ENCODE measurements at regions not wholly inside any gene's neighbourhood (a gene's known extent, or its start where the extent isn't known, plus 50 kb on each side); places are given as distances from the start of the nearest gene placed in this dataset.
"Not testable (repeated sequence)": the region's sequence is repeated elsewhere in the genome, so short reads cannot be mapped to it uniquely, and the experiment has no call there.

DNA sequence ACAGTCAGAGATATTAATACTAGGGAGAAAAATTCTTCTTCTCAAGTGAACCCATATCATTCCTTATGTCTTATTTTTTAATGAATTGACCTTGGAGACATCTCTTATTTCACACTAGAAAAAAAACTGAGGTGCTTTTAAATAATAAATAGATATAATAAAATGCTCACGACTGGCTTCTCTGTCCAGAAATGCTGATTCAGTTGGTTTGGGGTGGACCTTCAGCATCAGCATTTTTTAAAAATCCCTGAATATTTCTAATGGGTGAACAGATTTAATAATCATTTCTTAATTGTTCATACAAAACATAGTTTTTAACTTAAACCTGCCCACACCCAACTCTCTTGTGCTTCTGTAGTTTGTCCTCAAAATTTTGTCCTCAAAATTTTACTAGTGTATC, 283.9 kb downstream of the TECRL start:
- no peaks in the 10 kb centered on the region for H3K4me1 Mint-ChIP-seq
- H3K27me3 Mint-ChIP-seq, result no peaks in the 10 kb centered on the region
- peaks cover 6% of the 10 kb centered on the region for H3K9me3 Mint-ChIP-seq
- CTCF ChIA-PET, result no interaction called here
- no peaks in the 10 kb centered on the region for H3K36me3 Mint-ChIP-seq (ENCODE audit: low read depth)
- DNase-seq, result no peak
- H3K4me3 Mint-ChIP-seq, result no peak overlapping the region
- H3K27ac Mint-ChIP-seq, result no peak overlapping the region
- POLR2A ChIA-PET, result no interaction called here

DNA sequence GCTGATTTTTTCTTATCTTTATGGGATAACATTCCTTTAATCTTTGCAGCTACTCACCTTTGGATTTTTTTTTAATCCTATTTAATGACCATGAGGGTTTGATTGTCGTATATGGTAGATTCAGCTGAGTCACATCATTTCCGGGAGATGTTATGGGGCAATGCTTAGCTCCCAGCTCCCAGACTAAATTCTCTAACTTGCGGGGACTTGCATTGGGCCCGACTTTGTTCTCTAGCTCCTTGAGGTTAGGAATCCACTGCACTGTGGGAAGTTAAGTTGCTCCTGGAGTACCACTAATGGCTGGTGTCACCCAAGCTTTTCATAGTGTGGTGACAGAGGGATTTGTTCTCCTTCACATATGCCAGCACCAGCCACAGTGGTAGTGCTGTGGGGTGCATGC, 287.4 kb downstream of the TECRL start:
- no peaks in the 10 kb centered on the region for H3K36me3 Mint-ChIP-seq (ENCODE audit: low read depth)
- DNase-seq, result no peak
- H3K4me1 Mint-ChIP-seq, result no peaks in the 10 kb centered on the region
- H3K9me3 Mint-ChIP-seq, result peaks cover 11% of the 10 kb centered on the region
- POLR2A ChIA-PET, result no interaction called here
- H3K4me3 Mint-ChIP-seq, result no peak overlapping the region
- no peaks in the 10 kb centered on the region for H3K27me3 Mint-ChIP-seq
- H3K27ac Mint-ChIP-seq, result no peak overlapping the region
- CTCF ChIA-PET, result no interaction called here

DNA sequence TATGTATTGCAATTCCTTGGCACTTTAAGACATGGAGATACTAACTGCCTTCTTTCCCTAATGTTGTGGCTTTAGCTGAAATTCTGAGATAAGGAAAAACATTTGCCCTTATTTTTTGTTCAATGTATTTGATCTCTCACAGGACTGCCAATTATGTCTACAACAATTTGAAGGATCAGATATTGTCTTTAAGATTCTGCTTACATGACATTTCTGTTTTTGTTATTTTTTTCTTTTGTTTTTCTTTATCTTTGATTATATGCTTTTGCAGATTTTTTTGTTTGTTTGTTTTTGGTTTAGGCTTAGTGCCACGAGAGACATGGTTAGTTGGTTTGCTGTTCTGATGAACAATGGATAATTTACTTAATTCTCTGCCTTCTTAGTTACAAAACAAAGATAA, 303.3 kb downstream of the TECRL start:
- no peak overlapping the region for H3K27ac Mint-ChIP-seq
- POLR2A ChIA-PET, result no interaction called here
- no peak overlapping the region for H3K4me3 Mint-ChIP-seq
- CTCF ChIA-PET, result no interaction called here
- H3K27me3 Mint-ChIP-seq, result no peaks in the 10 kb centered on the region
- H3K36me3 Mint-ChIP-seq (ENCODE audit: low read depth), result no peaks in the 10 kb centered on the region
- no peaks in the 10 kb centered on the region for H3K9me3 Mint-ChIP-seq
- DNase-seq, result no peak
- no peaks in the 10 kb centered on the region for H3K4me1 Mint-ChIP-seq

DNA sequence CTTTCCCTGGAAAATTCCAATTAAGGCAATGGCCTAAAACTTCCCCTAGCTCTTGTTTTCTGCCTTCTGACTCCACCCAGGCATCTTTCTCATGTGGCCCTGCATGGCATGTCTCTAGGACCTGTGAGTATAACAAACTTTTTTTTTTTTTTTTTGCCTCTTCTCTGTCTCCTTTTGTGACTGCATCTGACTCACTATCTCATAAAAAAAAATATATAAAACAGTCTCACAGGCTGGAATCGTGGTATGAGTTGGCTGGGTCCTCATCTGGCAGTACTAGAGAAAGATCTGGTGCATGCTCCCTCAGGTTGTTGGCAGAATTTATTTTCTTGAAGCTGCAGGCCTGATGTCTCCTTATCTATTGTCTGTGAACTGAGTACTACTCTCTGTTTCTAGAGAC, 313.9 kb downstream of the TECRL start:
- ChIA-PET POLR2A (no interaction called here), CTCF (no interaction called here)
- H3K4me1 Mint-ChIP-seq, result no peaks in the 10 kb centered on the region
- no peak overlapping the region for H3K4me3 Mint-ChIP-seq
- no peaks in the 10 kb centered on the region for H3K36me3 Mint-ChIP-seq (ENCODE audit: low read depth)
- no peak overlapping the region for H3K27ac Mint-ChIP-seq
- no peaks in the 10 kb centered on the region for H3K9me3 Mint-ChIP-seq
- no peak for DNase-seq
- no peaks in the 10 kb centered on the region for H3K27me3 Mint-ChIP-seq

DNA sequence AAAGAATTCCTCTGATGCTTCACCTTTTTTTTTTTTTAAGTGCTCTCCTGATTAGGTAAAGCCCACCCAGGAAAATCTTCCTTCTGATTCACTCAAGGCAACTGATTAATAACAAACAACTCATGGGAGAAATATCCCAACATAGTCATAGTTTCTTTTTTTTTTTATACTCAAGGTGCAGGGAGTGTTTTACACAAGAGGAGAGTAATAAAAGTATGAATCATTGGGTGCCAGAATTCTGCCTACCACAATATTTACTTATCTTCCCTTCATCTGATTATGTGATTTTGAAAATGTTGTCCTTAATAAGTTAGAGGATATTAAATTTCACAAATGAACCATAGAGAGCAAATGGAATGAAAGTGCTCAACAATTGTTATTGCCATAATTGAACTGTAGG, 329.9 kb downstream of the TECRL start:
- DNase-seq, result no peak
- Mint-ChIP-seq H3K36me3 (ENCODE audit: low read depth) (no peaks in the 10 kb centered on the region), H3K4me3 (no peak overlapping the region), H3K27me3 (no peaks in the 10 kb centered on the region), H3K27ac (no peak overlapping the region), H3K4me1 (no peaks in the 10 kb centered on the region), H3K9me3 (peaks cover 8% of the 10 kb centered on the region)
- ChIA-PET CTCF (no interaction called here), POLR2A (no interaction called here)

DNA sequence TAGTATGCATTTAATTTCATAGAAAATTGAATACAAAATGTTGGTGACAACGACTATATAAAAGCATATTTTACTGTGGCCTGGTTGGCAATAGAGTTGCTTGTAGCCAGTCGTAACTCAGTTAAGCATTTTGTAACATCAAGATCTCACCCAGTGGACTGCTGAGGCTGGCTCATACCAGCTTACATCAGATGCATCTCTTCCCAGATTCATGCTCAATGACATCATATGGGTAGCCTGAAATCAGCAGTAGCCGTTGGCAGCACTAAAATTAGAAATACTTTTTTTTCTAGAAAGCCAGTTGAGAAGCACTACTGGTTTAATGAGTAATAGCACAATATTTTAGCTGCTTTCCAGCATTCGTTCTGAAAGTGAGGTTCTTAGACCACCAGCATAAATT, 341.2 kb downstream of the TECRL start:
- no peak overlapping the region for H3K4me3 Mint-ChIP-seq
- ChIA-PET POLR2A (no interaction called here), CTCF (no interaction called here)
- H3K9me3 Mint-ChIP-seq, result no peaks in the 10 kb centered on the region
- no peaks in the 10 kb centered on the region for H3K4me1 Mint-ChIP-seq
- H3K27ac Mint-ChIP-seq, result no peak overlapping the region
- H3K27me3 Mint-ChIP-seq, result no peaks in the 10 kb centered on the region
- H3K36me3 Mint-ChIP-seq (ENCODE audit: low read depth), result no peaks in the 10 kb centered on the region
- no peak for DNase-seq

DNA sequence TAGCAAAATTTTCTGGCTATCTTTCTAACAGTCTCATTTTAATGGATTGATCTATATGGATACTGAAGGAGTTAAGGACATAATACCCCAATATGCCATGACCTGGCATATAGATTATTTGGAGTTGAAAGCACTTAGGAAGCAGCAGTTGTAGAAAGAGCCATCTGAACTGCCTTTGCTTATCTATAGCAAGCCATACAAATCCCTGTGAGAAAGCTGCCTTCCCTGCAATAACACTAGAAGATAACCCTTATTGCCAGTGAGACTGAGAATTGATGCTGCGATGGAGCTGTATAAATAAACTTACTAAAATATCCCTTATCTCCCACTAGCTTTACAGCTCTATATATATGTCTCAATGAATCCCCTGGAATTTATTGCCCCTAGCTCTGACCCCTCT, 346.3 kb downstream of the TECRL start:
- Mint-ChIP-seq H3K27me3 (no peaks in the 10 kb centered on the region), H3K36me3 (ENCODE audit: low read depth) (no peaks in the 10 kb centered on the region), H3K4me3 (no peak overlapping the region), H3K27ac (no peak overlapping the region), H3K4me1 (no peaks in the 10 kb centered on the region), H3K9me3 (peaks cover 4% of the 10 kb centered on the region)
- DNase-seq, result no peak
- ChIA-PET POLR2A (no interaction called here), CTCF (no interaction called here)

DNA sequence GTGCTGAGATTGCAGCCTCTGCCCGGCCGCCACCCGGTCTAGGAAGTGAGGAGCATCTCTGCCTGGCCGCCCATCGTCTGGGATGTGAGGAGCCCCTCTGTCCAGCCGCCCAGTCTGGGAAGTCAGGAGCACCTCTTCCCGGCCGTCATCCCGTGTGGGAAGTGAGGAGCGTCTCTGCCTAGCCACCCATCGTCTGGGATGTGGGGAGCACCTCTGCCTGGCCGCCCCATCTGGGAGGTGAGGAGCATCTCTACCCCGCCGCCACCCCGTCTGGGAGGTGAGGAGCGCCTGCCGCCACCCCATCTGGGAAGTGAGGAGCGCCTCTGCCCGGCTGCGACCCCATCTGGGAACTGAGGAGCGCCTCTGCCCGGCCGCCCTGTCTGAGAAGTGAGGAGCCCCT, 372.2 kb downstream of the TECRL start:
- CTCF ChIA-PET, result not testable (repeated sequence)
- H3K9me3 Mint-ChIP-seq, result peaks cover 14% of the 10 kb centered on the region

DNA sequence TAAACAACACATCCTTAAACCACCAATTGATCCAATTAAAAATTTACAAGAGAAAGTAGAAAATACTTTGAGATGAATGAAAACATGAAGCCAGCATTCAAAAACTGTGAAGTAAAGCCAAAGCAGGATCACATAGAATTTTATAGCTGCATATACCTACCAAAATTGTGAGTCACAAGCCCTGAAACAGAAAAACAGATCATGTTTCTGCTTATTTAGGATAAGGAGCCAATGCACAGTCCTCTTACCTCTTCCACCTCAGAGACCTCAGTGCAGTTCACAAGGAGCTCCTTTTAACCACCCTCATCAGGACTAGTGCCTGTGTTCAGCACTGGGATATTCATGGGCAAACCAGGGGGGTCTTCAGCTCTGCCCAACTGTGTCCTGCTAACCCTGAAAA, 386.7 kb downstream of the TECRL start:
- H3K4me3 Mint-ChIP-seq, result no peak overlapping the region
- H3K4me1 Mint-ChIP-seq, result no peaks in the 10 kb centered on the region
- peaks cover 4% of the 10 kb centered on the region for H3K9me3 Mint-ChIP-seq
- ChIA-PET POLR2A (no interaction called here), CTCF (no interaction called here)
- H3K27me3 Mint-ChIP-seq, result no peaks in the 10 kb centered on the region
- H3K27ac Mint-ChIP-seq, result no peak overlapping the region
- DNase-seq, result no peak
- H3K36me3 Mint-ChIP-seq (ENCODE audit: low read depth), result no peaks in the 10 kb centered on the region

More for the DNA sequence above, 372.2 kb downstream of the TECRL start:
- POLR2A ChIA-PET; H3K4me1 Mint-ChIP-seq; H3K4me3 Mint-ChIP-seq; DNase-seq; H3K36me3 Mint-ChIP-seq (ENCODE audit: low read depth); H3K27ac Mint-ChIP-seq; H3K27me3 Mint-ChIP-seq: not testable (repeated sequence)

DNA sequence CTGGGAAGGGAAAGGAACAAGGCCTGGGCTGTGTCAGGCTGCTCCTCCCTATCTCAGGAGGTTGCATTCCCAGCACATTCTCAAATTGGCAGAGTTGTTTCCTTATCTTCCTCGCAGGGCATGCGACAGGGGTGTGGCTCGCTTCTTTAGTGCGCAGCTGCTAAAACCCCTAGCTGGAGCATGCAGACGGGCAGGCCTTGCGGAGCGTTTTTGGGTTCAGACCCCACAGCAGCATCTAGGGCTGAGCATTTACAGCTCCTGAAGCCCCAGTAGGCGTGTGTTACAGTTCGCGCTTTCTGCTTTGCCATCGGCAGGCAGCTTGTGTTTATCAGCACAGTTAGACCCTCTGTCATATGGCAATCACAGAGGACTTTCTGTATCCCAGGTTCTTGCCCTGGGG, 392.4 kb downstream of the TECRL start:
- Mint-ChIP-seq H3K36me3 (ENCODE audit: low read depth) (no peaks in the 10 kb centered on the region), H3K4me1 (no peaks in the 10 kb centered on the region), H3K4me3 (no peak overlapping the region), H3K27ac (no peak overlapping the region), H3K27me3 (no peaks in the 10 kb centered on the region), H3K9me3 (peaks cover 2% of the 10 kb centered on the region)
- CTCF ChIA-PET, result no interaction called here
- POLR2A ChIA-PET, result no interaction called here
- no peak for DNase-seq

DNA sequence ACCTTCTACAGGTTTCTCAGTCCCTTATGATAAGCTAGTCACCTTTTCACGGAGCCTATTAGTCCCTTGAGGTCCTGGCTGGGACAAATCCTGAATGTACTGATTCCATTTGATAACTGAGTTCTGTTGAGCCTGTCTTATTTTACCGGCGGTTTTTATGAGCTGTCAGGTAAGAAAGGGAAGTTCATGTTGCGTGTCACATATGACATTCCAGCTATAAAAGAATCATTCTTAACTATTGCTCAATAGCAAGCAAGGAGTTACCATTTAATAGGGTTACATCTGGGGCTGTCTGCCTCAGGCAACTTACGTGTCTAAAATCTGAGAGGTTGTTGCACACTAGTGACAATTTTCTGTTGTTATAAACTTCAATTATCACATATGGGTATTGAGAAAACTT, 394.6 kb downstream of the TECRL start:
- Mint-ChIP-seq H3K4me1 (no peaks in the 10 kb centered on the region), H3K36me3 (ENCODE audit: low read depth) (no peaks in the 10 kb centered on the region), H3K4me3 (no peak overlapping the region), H3K9me3 (peaks cover 2% of the 10 kb centered on the region), H3K27me3 (no peaks in the 10 kb centered on the region), H3K27ac (no peak overlapping the region)
- POLR2A ChIA-PET, result no interaction called here
- no peak for DNase-seq
- CTCF ChIA-PET, result no interaction called here

DNA sequence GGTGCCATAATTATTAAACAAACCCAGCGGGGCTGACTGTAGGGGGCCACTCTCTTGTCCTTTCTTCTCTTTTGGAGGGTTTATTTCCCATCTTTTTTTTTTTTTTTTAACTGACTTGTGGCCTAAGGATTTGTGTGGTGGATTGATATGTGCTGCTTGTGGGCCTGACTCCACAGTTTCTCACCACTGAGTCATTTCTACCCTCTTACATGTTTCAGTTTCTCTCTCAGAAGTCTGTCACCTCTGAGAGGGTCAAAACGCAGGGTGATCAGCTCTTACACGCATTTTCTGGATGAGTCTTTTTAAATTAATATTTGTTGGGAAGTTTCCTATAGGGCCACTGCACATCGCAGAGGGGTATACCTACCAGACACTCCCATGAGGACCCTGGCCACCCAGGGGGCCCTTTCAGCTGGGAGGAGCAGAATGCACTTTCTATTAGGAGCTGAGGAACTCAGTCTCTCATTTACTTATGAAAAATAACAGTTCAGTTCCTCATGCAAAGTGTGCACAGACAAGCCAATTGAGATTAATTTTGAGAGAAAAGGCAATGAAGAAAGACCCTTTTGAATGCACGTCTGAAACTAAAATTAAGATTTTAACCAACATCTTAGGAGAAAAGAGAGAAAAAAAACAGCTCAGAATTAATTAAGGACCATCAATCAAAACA, 407.9 kb downstream of the TECRL start:
- DNase-seq, result no peak
- CTCF ChIA-PET, result no interaction called here

DNA sequence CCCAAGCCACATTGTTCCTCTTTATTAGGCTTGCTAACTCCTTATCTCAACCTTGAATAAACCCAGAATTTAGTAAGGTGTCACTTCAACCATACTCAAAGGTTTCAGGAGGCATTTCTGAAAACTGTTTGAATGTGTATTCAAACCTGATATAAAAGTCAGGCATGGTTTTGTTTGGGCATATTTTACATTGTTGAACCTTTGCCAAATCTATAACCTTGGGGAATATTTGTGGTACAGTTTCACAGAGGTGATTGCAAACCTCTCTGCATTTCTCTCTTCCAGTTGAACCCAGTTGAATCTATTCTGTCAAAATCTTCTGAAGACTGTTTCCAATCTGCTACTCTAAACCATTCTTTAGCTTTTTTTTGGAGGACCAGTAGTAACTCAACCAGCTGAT, 409.0 kb downstream of the TECRL start:
- no peak overlapping the region for H3K27ac Mint-ChIP-seq
- H3K9me3 Mint-ChIP-seq, result peaks cover 9% of the 10 kb centered on the region

More for the DNA sequence above, 407.9 kb downstream of the TECRL start:
- Mint-ChIP-seq H3K9me3 (peaks cover 6% of the 10 kb centered on the region), H3K4me3 (no peak overlapping the region), H3K4me1 (no peaks in the 10 kb centered on the region), H3K27ac (no peak overlapping the region), H3K36me3 (ENCODE audit: low read depth) (no peaks in the 10 kb centered on the region), H3K27me3 (no peaks in the 10 kb centered on the region)
- POLR2A ChIA-PET, result no interaction called here

DNA sequence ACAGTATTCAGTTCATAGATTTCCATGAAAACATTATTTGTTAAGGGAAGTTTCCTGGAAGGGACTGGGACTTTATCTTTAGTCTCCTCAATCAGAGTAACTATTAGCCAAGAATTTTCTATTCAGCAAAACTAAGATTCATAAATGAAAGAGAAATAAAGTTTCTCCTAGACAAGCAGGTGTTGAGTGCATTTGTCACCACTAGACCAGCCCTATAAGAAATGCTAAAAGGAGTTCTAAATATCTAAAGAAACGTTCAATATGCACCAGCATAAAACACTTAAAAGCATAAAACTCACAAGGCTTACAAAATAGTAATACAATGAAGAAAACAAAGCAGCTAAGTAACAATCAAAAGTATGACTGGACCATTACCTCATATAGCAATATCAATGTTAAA, 423.0 kb downstream of the TECRL start:
- no peak for DNase-seq
- ChIA-PET CTCF (no interaction called here), POLR2A (no interaction called here)
- H3K27me3 Mint-ChIP-seq, result no peaks in the 10 kb centered on the region
- no peak overlapping the region for H3K4me3 Mint-ChIP-seq
- H3K27ac Mint-ChIP-seq, result no peak overlapping the region
- H3K9me3 Mint-ChIP-seq, result peaks cover 28% of the 10 kb centered on the region
- no peaks in the 10 kb centered on the region for H3K4me1 Mint-ChIP-seq
- no peaks in the 10 kb centered on the region for H3K36me3 Mint-ChIP-seq (ENCODE audit: low read depth)

More for the DNA sequence above, 409.0 kb downstream of the TECRL start:
- Mint-ChIP-seq H3K27me3 (no peaks in the 10 kb centered on the region), H3K4me1 (no peaks in the 10 kb centered on the region), H3K4me3 (no peak overlapping the region), H3K36me3 (ENCODE audit: low read depth) (no peaks in the 10 kb centered on the region)
- ChIA-PET POLR2A (no interaction called here), CTCF (no interaction called here)
- no peak for DNase-seq

DNA sequence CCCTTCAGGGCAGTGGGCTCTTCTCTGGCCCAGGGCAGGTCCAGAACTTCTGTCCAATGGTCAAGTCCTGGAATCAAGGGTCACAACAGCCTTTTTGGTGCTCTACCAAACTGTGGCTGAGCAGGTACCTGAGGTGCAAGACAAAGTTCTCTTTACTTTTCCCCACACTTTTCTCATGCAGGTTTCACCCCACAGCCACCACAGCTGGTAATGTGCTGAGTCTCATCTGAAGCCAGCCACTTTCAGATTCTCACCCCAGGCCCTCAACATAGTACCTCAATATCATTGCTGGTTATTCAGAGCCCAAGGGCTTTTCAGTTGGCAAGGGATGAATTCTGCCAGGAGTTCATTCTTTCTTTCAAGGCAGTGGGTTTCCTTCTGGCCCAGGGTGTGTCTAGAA, 426.0 kb downstream of the TECRL start:
- H3K4me1 Mint-ChIP-seq, result no peaks in the 10 kb centered on the region
- peaks cover 17% of the 10 kb centered on the region for H3K9me3 Mint-ChIP-seq
- H3K27ac Mint-ChIP-seq, result no peak overlapping the region
- no peak for DNase-seq
- POLR2A ChIA-PET, result no interaction called here
- no peaks in the 10 kb centered on the region for H3K36me3 Mint-ChIP-seq (ENCODE audit: low read depth)
- no peak overlapping the region for H3K4me3 Mint-ChIP-seq
- no peaks in the 10 kb centered on the region for H3K27me3 Mint-ChIP-seq
- CTCF ChIA-PET, result no interaction called here

Data from activated CD4-positive, alpha-beta T cell treated with anti-CD3 and anti-CD28 coated beads, Interleukin-2, amount 10 ng/mL, durations not matched to agents 7 days and 5 days (primary cell).